KMS-11 (cell line): ENCODE measurements at regions not wholly inside any gene's neighbourhood (a gene's known extent, or its start where the extent isn't known, plus 50 kb on each side); places are given as distances from the start of the nearest gene placed in this dataset.

ENCODE experiments used
- H2AFZ ChIP-seq: fragments of 200-600 bp; sonication (generic); 2 replicates; pipeline ENCODE4 v1.6.1; 2016; ENCODE audit warnings: antibody characterized with exemption, mixed run types, low read depth
- H3K27ac ChIP-seq: fragments of 200-600 bp; sonication (generic); 2 replicates; pipeline ENCODE4 v1.6.1; 2016; ENCODE audit warnings: mild to moderate bottlenecking, mixed run types
- H3K27me3 ChIP-seq: fragments of 200-600 bp; sonication (generic); 2 replicates; pipeline ENCODE4 v1.6.1; 2017; ENCODE audit warnings: mild to moderate bottlenecking, low read depth, mixed run types, moderate library complexity; ENCODE audit not compliant: insufficient read depth
- H3K36me3 ChIP-seq: fragments of 200-600 bp; sonication (generic); 2 replicates; pipeline ENCODE4 v1.6.1; 2017; ENCODE audit warnings: mild to moderate bottlenecking, mixed run types; ENCODE audit not compliant: insufficient read depth
- H3K4me1 ChIP-seq: fragments of 200-600 bp; sonication (generic); 2 replicates; pipeline ENCODE4 v1.6.1; 2016; ENCODE audit warnings: mild to moderate bottlenecking, low read depth, mixed run types; ENCODE audit not compliant: poor library complexity, severe bottlenecking
- H3K4me2 ChIP-seq: fragments of 200-600 bp; sonication (generic); 2 replicates; pipeline ENCODE4 v1.7.0; 2016; ENCODE audit warnings: mild to moderate bottlenecking, mixed run types
- H3K4me3 ChIP-seq: fragments of 200-600 bp; sonication (generic); IDR thresholded peaks from 2 replicates; pipeline ENCODE4 v1.6.1; 2017; ENCODE audit warnings: low read depth, low read length, mixed read lengths; ENCODE audit not compliant: insufficient read depth
- H3K79me2 ChIP-seq: fragments of 200-600 bp; sonication (generic); 2 replicates; pipeline ENCODE4 v1.6.1; 2016; ENCODE audit warnings: low read depth, mixed run types; ENCODE audit not compliant: insufficient read depth
- H3K9ac ChIP-seq: fragments of 200-600 bp; sonication (generic); 2 replicates; pipeline ENCODE4 v1.6.1; 2016; ENCODE audit warnings: mild to moderate bottlenecking, mixed run types
- H4K20me1 ChIP-seq: fragments of 200-600 bp; sonication (generic); 2 replicates; pipeline ENCODE4 v1.6.1; 2016; ENCODE audit warnings: mild to moderate bottlenecking, mixed run types; ENCODE audit not compliant: insufficient read depth
- TF ChIP-seq, protein P1 (sequence below): fragments of 200-600 bp; sonication (generic); conservative IDR thresholded peaks from 2 replicates; pipeline ENCODE4 v1.6.1; 2017; ENCODE audit warnings: low read depth, mild to moderate bottlenecking, antibody characterized with exemption, low read length, moderate library complexity, mixed read lengths

DNA sequence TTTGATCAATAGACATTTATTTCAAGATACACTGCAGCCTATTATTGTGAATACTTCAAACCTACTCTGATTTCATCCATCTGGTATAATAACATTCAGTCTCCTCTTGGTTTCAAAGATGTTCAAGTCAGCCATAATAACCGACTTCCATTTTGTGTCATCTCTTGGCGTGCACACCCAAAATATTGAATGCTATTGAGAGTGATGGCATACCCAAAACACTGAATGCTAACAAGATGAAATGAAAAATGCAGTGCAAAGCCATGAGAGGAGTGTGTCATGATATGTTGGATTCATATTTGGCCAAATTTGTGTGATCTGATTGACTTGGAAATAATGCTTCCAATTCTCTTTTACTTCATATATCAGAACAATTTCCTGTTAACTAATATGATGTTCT lies 181.2 kb upstream of the PCDH17 start:
- Histone ChIP-seq H3K4me2 (no peak overlapping the region), H2AFZ (no peak overlapping the region), H3K9ac (no peak overlapping the region), H3K79me2 (no peaks in the 10 kb centered on the region), H3K4me1 (no peaks in the 10 kb centered on the region), H3K4me3 (no peak overlapping the region), H3K27ac (no peak overlapping the region), H4K20me1 (no peaks in the 10 kb centered on the region), H3K36me3 (no peaks in the 10 kb centered on the region), H3K27me3 (no peaks in the 10 kb centered on the region)
- TF ChIP-seq, protein P1, sequence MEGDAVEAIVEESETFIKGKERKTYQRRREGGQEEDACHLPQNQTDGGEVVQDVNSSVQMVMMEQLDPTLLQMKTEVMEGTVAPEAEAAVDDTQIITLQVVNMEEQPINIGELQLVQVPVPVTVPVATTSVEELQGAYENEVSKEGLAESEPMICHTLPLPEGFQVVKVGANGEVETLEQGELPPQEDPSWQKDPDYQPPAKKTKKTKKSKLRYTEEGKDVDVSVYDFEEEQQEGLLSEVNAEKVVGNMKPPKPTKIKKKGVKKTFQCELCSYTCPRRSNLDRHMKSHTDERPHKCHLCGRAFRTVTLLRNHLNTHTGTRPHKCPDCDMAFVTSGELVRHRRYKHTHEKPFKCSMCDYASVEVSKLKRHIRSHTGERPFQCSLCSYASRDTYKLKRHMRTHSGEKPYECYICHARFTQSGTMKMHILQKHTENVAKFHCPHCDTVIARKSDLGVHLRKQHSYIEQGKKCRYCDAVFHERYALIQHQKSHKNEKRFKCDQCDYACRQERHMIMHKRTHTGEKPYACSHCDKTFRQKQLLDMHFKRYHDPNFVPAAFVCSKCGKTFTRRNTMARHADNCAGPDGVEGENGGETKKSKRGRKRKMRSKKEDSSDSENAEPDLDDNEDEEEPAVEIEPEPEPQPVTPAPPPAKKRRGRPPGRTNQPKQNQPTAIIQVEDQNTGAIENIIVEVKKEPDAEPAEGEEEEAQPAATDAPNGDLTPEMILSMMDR = no peak

DNA sequence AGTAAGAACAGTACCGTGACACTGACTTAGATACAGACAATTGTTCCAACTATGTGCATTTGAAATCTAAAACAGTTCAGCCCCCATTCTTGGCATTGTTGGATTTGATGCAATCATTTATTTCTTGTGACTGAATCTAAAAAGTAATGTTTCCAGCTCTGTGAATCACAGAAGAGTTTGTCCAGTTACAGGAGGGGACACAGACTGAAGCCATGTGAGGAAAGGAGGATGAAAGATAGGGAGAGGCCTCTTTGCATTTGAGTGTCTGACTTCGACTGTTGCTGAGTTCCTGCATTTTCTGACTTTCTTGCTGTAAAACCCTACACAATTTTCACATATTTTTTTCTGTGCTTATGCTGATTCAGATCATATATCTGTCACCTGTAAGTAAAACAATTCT lies 179.3 kb upstream of the PCDH17 start:
- no peak overlapping the region for H2AFZ ChIP-seq
- no peak overlapping the region for H3K4me2 ChIP-seq
- H4K20me1 ChIP-seq = no peaks in the 10 kb centered on the region
- H3K4me3 ChIP-seq = no peak overlapping the region
- no peaks in the 10 kb centered on the region for H3K36me3 ChIP-seq
- no peak overlapping the region for H3K27ac ChIP-seq
- TF ChIP-seq, protein P1 = no peak
- no peak overlapping the region for H3K9ac ChIP-seq
- no peaks in the 10 kb centered on the region for H3K4me1 ChIP-seq
- no peaks in the 10 kb centered on the region for H3K27me3 ChIP-seq
- H3K79me2 ChIP-seq = no peaks in the 10 kb centered on the region

DNA sequence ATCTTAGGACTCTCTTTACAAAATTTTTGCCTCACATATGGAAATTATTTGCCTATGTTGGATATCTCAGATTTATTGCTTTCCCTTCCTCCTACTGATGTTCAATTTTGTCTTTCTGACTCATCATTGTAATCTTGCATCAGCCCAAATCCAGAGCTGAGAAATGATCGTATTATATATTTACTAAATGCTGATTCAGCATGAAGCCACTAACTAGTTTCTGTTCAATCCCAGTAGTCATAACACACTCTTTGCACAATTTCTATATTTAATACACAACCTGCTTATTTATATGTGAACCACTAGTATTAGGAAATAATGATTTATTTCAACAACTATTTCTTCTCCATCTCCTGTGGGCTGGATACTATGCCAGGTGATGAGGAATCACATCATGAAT lies 161.1 kb upstream of the PCDH17 start:
- no peaks in the 10 kb centered on the region for H3K27me3 ChIP-seq
- no peaks in the 10 kb centered on the region for H4K20me1 ChIP-seq
- H3K27ac ChIP-seq = no peak overlapping the region
- no peaks in the 10 kb centered on the region for H3K36me3 ChIP-seq
- no peak overlapping the region for H3K9ac ChIP-seq
- H3K4me2 ChIP-seq = no peak overlapping the region
- no peaks in the 10 kb centered on the region for H3K79me2 ChIP-seq
- no peaks in the 10 kb centered on the region for H3K4me1 ChIP-seq
- H2AFZ ChIP-seq = no peak overlapping the region
- TF ChIP-seq, protein P1 = no peak
- no peak overlapping the region for H3K4me3 ChIP-seq

DNA sequence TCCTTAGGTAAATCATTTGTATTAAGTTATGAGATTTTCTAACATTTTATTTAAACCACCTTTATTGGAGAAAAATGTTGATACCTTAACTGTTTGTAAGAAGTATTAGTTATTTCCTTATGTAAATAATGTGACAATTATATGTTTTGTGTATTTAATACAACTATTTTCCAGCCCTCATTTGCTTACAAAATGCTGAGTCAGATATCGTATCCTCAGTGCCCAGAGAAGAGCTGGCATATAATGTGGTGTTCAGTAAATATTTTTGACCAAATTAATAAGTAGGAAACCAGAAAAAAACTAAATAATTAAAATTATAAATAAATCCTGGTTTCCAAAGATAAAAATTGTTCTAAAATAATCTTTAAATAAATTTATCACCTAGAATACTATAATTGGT lies 140.2 kb upstream of the PCDH17 start:
- Histone ChIP-seq H3K36me3 (no peaks in the 10 kb centered on the region), H3K4me2 (no peak overlapping the region), H3K4me1 (no peaks in the 10 kb centered on the region), H4K20me1 (no peaks in the 10 kb centered on the region), H2AFZ (no peak overlapping the region), H3K27ac (no peak overlapping the region), H3K4me3 (no peak overlapping the region), H3K79me2 (no peaks in the 10 kb centered on the region), H3K9ac (no peak overlapping the region), H3K27me3 (no peaks in the 10 kb centered on the region)
- TF ChIP-seq, protein P1 = no peak
